Globus pallidus (tissue), 1 donor: ENCODE measurements at regions not wholly inside any gene's neighbourhood (a gene's known extent, or its start where the extent isn't known, plus 50 kb on each side); places are given as distances from the start of the nearest gene placed in this dataset.

ENCODE experiments used
- DNase-seq: peaks from one replicate; pipeline ENCODE4 v3.0.0-alpha.2; 2015; ENCODE audit warnings: low spot score

- DNase-seq, result no peak
These were observed 88.1 kb downstream of the TMEM30B start for GRCh38 chr14:61192989-61193388.

GRCh38 chr14:61191733-61192132 is 89.4 kb downstream of the TMEM30B start:
- no peak for DNase-seq

DNA sequence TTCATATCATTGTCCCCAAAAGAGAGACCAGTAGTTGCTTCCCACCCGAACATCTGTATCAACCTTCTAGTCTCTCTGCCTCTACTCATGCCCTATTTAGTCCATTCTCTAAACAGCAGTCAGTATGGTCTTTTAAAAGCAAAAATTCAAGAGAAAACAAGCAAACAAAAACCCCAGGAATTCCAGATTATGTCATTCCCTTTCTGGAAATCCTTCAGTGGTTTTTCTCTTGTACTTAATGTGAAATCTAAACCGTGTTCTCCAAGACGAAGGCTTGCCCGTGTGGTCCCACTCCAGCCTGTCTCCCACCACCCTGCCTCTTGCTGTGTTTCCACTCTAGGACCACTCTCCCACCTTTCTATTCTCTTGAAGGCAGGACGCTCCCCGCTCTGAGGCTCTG is 90.8 kb downstream of the TMEM30B start:
- no peak for DNase-seq

- no peak for DNase-seq
These were observed 91.9 kb downstream of the TMEM30B start for GRCh38 chr14:61188978-61189808.

DNA sequence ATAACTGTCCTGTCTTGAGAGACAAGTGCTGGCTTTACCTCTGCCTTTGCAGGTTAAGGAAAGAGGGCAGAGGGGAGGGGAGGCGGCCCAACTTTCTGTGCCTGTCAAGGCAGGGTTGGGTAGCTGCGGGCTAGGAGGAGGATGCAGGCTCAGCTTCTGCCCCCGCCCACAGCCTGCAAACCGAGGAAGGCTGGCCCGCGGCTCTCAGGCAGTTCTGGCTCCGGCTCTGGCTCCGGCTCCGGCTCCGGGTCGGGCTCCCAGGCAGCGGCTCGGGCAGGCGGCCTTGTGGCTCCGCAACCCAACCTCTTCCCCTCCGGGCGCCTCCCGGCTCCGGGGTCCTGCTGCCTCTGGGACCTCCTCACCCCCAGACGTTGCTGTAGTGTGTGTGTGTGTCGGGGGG is 92.9 kb downstream of the TMEM30B start:
- DNase-seq, result no peak

GRCh38 chr14:61187196-61187905 is 93.8 kb downstream of the TMEM30B start:
- no peak for DNase-seq

DNA sequence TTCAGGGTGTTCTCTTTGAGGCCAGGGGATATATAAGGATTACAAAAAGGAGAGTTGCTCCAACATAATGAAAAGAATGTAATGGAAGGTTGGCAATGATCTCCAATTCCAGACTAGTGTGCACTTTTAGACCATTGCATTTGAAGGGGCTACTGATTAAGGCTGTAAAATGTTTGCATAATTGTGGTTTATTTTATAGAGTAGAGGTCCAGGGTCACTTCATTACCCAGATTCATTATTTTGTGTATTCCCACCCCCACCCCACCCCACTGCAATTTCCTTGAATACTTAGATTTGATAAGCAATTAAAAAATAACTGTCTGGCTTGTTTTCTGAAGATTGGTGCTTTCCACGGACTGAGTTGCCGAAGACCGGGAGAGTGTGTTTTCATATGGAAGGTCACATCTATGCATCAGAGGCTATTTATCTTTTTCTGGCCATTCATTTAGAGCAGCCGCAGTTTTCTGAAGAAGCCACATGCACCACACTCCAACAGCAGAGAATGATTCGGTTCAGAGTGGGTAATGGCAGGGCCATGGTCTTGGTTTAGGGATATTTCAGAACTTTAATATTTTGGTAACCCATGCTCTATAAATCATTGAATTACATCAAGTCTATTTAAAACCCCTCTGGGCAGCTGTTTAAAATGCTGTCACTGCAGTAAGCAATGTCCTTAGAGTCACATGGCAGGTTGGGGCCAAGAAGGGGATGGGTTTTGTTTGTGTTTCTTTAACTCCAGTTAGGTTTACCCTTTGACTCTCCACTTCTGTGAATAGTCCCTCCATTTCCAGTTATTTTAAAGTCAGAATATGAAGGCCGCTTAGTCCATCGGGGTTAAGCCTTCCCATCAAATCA is 94.6 kb downstream of the TMEM30B start:
- DNase-seq, result no peak

- DNase-seq, result no peak
These were observed 95.6 kb downstream of the TMEM30B start for GRCh38 chr14:61185534-61185933.

DNA sequence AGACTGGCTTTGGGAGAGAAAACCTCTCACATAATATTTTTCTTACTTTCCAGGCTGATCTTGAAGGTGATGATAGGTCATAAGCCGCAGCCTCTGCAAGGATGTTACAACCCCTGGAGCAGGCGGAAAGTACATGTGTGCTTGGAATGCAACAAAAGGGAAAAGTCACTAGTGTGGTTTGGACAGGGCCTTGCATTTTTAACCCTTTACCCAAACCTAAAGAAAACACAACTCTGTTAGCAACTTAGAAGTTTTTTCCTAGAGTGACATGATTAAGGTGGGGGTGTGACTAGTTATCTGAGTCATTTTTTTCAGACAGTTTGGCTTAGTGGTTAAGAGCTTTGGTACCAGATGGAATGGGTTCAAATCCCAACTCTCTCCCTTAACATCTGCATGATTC is 97.0 kb downstream of the TMEM30B start:
- no peak for DNase-seq

GRCh38 chr14:61183196-61183885 is 97.8 kb downstream of the TMEM30B start:
- DNase-seq, result no peak

DNA sequence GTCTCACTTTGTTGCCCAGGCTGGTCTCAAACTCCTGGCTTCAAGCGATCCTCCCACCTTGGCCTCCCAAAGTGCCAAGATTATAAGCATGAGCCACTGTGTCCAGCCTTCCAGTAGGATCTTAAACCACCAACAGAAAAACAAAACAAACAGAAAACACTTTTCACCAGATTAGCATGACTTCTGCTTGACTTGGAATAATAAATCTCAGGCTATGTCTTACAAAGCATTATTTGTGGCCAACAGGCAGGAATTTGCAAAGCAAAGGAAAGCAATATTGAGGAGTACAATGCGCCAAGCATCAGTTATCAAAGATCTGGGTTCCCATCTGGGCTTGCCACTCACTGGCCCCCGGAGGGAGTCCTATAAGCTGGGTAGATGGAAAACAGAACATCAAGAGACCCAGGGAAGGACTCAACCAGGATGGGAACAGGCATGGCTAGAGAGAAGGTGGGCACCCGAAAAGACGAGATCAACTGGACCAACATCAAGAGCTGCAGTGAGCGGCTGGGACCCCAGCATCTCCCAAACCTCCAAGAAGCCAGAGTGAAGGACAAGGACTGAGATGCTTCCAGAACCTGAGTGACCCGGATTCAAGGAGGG is 101.2 kb downstream of the TMEM30B start:
- no peak for DNase-seq

DNA sequence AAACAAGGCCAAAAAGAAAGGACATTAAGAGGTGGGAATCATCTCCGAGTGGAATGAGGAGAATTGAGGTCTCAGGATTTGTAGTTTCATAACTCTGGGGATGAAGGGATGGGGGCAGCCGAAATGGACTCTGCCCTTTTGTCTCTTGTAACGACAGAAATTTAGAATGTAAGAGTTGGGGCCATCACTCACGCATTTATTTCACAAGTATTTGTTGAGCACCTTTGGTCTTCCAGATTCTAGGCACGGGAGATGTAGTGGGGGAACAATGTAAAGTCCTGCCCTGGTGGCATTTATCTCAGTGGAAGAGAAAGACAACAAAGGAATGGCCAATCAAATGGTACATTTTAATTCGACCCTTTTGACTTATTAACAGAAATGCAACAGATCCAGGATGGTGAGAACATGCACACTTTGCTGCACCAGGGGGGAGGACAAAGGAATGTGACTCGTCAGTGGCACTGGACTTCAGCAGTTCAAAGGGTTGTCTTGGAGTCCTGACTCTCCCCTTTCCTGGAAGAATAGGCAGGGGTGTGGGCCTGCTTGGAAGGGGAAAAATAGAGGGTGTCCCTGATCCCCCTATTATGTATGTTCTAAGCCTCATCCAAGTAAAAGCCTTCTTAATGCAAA is 102.0 kb downstream of the TMEM30B start:
- no peak for DNase-seq

DNA sequence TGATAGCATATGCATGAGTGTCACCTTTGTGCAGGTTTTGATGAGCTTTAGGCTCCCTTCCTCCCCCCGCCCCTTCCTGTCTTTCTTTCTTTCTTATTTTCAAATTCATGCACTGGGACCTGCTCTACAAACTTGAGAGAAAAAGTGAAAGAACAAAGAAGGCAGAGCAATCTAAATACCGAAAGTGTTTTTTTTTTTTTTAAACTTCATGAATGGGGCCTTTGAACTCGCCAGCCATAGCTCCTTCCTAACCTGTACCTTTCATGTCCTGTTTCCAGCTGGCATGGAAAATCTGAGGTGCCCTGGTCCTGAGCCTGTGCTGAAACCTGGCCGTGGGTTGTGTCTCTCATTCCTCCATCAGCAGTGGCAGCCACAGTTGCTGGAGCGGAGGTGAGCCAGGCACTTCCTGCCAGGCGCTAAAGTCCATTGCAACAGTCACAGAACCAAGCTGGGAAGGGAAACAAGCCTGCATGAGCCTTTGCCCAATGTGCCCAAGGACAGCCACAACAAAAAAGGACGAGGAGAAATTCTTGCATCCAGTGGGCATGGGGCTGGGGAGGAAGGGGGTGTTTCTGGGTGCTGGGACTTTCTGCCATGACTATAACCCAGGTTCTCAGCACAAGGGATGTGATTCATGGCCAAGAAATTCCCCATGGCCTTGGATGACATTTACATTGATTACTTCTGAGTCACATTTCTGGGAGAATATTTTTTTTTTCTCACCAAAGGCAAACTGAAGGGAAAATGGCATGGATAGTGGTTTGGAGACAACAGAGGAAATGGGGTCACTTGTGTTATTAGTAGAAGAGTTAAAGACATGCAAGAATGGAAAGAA is 102.7 kb downstream of the TMEM30B start:
- DNase-seq, result no peak

DNA sequence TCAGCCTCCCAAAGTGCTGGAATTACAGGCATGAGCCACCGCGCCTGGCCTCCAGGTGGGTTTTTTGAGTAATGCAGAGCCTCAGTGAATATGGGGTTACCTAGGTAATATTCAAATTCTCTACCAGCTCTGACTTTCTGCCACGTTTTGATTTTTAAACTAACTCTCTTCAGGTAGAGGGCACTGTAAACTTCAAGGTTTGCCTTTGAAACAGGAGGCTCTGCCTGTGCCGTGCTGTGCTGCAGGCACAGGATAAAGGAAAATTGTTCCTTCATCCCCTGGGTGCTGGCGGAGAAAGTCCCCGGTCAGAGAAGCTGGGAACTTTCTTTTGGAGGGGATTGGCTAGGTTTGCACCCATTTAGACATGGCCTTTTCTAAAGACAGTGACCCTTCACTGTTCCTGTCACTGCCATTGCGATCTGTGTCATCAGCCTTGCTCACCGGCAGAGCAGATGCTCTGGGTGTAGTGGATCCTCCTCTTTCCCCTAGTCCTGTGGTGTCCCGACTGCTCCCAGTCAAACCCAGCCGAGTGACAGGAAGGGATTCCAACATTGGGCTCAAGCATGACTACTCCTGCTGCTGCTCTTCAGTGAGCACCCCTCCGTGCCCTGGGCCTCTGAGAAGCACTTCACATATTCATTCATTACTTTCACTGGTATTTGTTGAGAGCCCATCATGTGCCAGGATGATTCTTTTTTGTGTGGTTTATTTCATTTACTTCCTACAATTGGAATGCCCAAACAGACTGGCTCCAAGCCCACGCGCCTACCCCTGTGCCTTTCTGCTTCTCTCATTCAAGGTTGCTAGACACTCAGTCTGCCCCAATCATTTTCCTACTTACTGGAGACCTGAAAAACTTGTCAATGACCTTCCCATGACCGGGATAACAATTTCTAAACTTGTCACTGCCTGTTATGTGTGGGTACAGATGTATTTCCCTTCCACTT is 103.6 kb downstream of the TMEM30B start:
- DNase-seq, result no peak

GRCh38 chr14:61176686-61177085 is 104.5 kb downstream of the TMEM30B start:
- no peak for DNase-seq

GRCh38 chr14:61174987-61175386 is 106.2 kb downstream of the TMEM30B start:
- no peak for DNase-seq

DNA sequence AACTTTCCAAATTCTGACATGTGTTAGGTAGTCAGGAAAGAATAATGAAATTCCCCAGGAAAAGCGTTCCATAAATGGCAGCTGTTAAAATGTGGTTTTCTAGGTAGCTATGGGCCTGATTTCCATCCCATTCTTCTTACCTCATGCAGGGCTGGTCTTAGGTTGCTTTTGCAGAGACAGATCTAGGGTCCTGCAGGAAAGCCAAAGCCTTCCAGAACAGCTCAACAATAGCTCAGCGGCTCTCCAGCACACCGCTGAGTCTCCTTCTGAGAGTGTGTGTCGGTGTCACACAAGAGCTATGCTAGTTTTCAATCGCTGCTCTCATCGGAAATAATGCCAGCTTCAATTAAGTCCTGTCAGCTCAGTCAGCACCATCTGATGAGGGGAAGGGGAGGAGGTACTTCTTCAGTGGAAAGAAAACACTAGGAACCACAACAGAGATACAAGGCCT is 106.7 kb downstream of the TMEM30B start:
- DNase-seq, result no peak

DNA sequence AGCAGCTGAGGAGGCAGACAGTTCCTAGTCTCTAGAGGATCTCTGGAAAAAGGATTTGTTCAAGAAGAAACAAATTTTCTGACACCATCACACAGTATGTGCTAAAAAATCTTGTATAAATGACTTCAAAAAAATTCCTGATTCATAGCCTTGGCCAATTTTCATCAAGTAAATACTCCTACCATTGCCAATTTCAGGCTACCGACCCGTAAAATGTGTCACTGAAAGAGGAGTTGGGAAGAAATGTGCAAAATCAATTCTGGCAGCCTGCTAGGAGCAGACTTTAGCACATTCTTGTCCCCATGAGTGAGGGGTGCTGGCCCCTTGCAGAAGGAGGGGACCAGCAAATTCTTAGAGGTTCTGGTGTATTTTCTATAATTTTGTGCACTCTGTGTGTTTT is 109.4 kb downstream of the TMEM30B start:
- DNase-seq, result no peak

- DNase-seq, result no peak
These were observed 113.0 kb downstream of the TMEM30B start for GRCh38 chr14:61168141-61168540.
